ENCODE measurements at regions not wholly inside any gene's neighbourhood (a gene's known extent, or its start where the extent isn't known, plus 50 kb on each side); places are given as distances from the start of the nearest gene placed in this dataset.

GRCh38 chr2:173831312-173832229 lies 133.6 kb downstream of the SP3 start:
- no peak for DNase-seq

- no peak for DNase-seq
These were observed 131.0 kb downstream of the SP3 start for GRCh38 chr2:173834141-173834540.

- no peak for DNase-seq
These were observed 129.4 kb downstream of the SP3 start for GRCh38 chr2:173835726-173836125.

GRCh38 chr2:173841110-173841509 lies 124.1 kb downstream of the SP3 start:
- DNase-seq = no peak

- no peak for DNase-seq
These were observed 121.6 kb downstream of the SP3 start for GRCh38 chr2:173843526-173843925.

- no peak for DNase-seq
These were observed 114.0 kb downstream of the SP3 start for GRCh38 chr2:173851141-173851641.

GRCh38 chr2:173854141-173854540 lies 111.0 kb downstream of the SP3 start:
- no peak for DNase-seq

- DNase-seq = no peak
These were observed 110.3 kb downstream of the SP3 start for GRCh38 chr2:173854840-173855239.

GRCh38 chr2:173855661-173856060 lies 109.5 kb downstream of the SP3 start:
- no peak for DNase-seq
